ENCODE measurements at regions not wholly inside any gene's neighbourhood (a gene's known extent, or its start where the extent isn't known, plus 50 kb on each side); places are given as distances from the start of the nearest gene placed in this dataset.

DNA sequence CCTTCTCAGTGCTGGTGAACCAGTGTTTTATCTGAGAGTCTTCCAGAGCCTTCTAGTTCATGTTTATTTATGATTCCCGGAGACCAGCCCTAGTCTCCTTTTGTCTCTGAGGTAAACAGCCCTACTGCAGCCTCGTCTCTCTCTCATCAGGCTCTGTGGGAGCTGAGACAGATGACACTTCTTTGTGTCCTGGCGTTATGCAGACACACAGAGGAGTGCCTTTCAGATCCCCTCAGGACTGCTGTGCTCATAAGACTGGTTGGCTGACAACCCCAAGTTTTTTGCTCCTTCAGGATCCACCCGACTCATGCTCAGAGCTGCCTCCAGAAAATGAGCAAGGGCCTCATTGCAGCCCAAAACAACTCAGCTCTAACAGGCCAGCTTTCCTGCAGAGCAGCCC is 523.8 kb upstream of the SPHKAP start:
- no peaks in the 10 kb centered on the region for H4K20me1 ChIP-seq (ENCODE audit: low read depth, low read length)
- no peaks in the 10 kb centered on the region for H3K36me3 ChIP-seq (ENCODE audit: low read length)
- H3F3A ChIP-seq (ENCODE audit: insufficient read depth): no peaks in the 10 kb centered on the region
- H3K9me3 ChIP-seq (ENCODE audit: insufficient read depth, low read length): no peaks in the 10 kb centered on the region
- H3K27ac ChIP-seq (ENCODE audit: low read depth, low read length): no peak overlapping the region
- H3K4me3 ChIP-seq (ENCODE audit: insufficient read depth, low read length, poor library complexity, severe bottlenecking): no peak overlapping the region
- H3K79me2 ChIP-seq (ENCODE audit: insufficient read depth, low read length): no peaks in the 10 kb centered on the region
- no peak overlapping the region for H3K9ac ChIP-seq (ENCODE audit: low read length)
- H3K27me3 ChIP-seq (ENCODE audit: low read length): no peaks in the 10 kb centered on the region
- H2AFZ ChIP-seq (ENCODE audit: low read depth, low read length, severe bottlenecking): no peak overlapping the region
- no peak overlapping the region for H3K4me2 ChIP-seq (ENCODE audit: low read depth, low read length, poor library complexity, severe bottlenecking)
- no peaks in the 10 kb centered on the region for H3K9me2 ChIP-seq (replicated peaks; ENCODE audit: insufficient read depth, low read length)
- TF ChIP-seq EZH2phosphoT487 (conservative IDR thresholded peaks at IDR 0.05; ENCODE audit: low read length): no peak
- TF ChIP-seq, protein P1, sequence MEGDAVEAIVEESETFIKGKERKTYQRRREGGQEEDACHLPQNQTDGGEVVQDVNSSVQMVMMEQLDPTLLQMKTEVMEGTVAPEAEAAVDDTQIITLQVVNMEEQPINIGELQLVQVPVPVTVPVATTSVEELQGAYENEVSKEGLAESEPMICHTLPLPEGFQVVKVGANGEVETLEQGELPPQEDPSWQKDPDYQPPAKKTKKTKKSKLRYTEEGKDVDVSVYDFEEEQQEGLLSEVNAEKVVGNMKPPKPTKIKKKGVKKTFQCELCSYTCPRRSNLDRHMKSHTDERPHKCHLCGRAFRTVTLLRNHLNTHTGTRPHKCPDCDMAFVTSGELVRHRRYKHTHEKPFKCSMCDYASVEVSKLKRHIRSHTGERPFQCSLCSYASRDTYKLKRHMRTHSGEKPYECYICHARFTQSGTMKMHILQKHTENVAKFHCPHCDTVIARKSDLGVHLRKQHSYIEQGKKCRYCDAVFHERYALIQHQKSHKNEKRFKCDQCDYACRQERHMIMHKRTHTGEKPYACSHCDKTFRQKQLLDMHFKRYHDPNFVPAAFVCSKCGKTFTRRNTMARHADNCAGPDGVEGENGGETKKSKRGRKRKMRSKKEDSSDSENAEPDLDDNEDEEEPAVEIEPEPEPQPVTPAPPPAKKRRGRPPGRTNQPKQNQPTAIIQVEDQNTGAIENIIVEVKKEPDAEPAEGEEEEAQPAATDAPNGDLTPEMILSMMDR (IDR thresholded peaks at IDR 0.05; ENCODE audit: insufficient read depth, low read length, poor library complexity, severe bottlenecking): no peak

DNA sequence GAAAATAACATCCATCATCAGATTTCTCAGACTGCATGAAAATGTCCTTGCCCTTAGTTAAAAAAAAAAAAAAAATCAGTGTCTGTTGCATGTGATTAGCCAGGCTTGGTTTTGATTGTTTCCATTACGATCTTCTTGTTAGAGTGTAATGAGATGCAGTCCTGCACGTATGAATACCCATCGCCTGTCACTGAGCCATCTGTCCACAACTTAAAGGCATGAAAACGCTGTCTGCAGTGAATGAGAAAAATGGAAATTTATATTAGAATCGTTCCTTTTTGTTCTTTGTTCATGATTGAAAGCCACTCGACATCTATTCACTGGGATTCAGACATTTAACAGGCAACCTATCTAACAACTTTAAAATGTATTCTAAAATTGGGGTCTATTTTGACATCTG is 521.7 kb upstream of the SPHKAP start:
- no peak overlapping the region for H3K4me3 ChIP-seq (ENCODE audit: insufficient read depth, low read length, poor library complexity, severe bottlenecking)
- no peaks in the 10 kb centered on the region for H3K79me2 ChIP-seq (ENCODE audit: insufficient read depth, low read length)
- no peak overlapping the region for H2AFZ ChIP-seq (ENCODE audit: low read depth, low read length, severe bottlenecking)
- no peak for TF ChIP-seq EZH2phosphoT487 (conservative IDR thresholded peaks at IDR 0.05; ENCODE audit: low read length)
- TF ChIP-seq, protein P1 (IDR thresholded peaks at IDR 0.05; ENCODE audit: insufficient read depth, low read length, poor library complexity, severe bottlenecking): no peak
- no peak overlapping the region for H3K9ac ChIP-seq (ENCODE audit: low read length)
- no peaks in the 10 kb centered on the region for H3K9me2 ChIP-seq (replicated peaks; ENCODE audit: insufficient read depth, low read length)
- no peaks in the 10 kb centered on the region for H3F3A ChIP-seq (ENCODE audit: insufficient read depth)
- H3K4me2 ChIP-seq (ENCODE audit: low read depth, low read length, poor library complexity, severe bottlenecking): no peak overlapping the region
- H3K9me3 ChIP-seq (ENCODE audit: insufficient read depth, low read length): no peaks in the 10 kb centered on the region
- no peaks in the 10 kb centered on the region for H3K27me3 ChIP-seq (ENCODE audit: low read length)
- H3K36me3 ChIP-seq (ENCODE audit: low read length): no peaks in the 10 kb centered on the region
- no peak overlapping the region for H3K27ac ChIP-seq (ENCODE audit: low read depth, low read length)
- no peaks in the 10 kb centered on the region for H4K20me1 ChIP-seq (ENCODE audit: low read depth, low read length)

DNA sequence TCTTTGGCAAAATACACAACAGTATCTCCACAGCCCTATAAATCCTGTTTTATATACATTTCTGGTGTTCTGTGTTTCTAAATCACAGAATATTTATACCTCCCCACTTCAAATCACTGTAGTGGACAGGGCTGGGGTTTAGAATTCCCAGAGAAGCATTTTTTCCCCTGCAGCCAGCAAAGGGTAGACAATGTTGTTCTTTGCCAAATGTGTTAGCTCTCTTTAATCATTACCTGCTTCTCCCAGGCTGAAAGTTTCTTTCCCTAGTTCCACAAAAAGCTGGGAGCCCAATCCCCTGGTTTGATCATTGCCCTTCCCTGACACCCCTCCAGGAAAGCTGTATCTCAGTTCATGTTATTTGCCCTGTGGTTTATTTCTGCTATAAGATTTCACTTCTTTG is 520.0 kb upstream of the SPHKAP start:
- TF ChIP-seq, protein P1 (IDR thresholded peaks at IDR 0.05; ENCODE audit: insufficient read depth, low read length, poor library complexity, severe bottlenecking): no peak
- TF ChIP-seq EZH2phosphoT487 (conservative IDR thresholded peaks at IDR 0.05; ENCODE audit: low read length): no peak
- H3K4me2 ChIP-seq (ENCODE audit: low read depth, low read length, poor library complexity, severe bottlenecking): no peak overlapping the region

More for the DNA sequence above, 520.0 kb upstream of the SPHKAP start:
- Histone ChIP-seq H3K9me3 (ENCODE audit: insufficient read depth, low read length) (no peaks in the 10 kb centered on the region), H3K36me3 (ENCODE audit: low read length) (no peaks in the 10 kb centered on the region), H3K27me3 (ENCODE audit: low read length) (no peaks in the 10 kb centered on the region), H2AFZ (ENCODE audit: low read depth, low read length, severe bottlenecking) (no peak overlapping the region), H3K9me2 (replicated peaks; ENCODE audit: insufficient read depth, low read length) (no peaks in the 10 kb centered on the region), H3K9ac (ENCODE audit: low read length) (no peak overlapping the region), H3F3A (ENCODE audit: insufficient read depth) (no peaks in the 10 kb centered on the region), H4K20me1 (ENCODE audit: low read depth, low read length) (no peaks in the 10 kb centered on the region), H3K27ac (ENCODE audit: low read depth, low read length) (no peak overlapping the region), H3K4me3 (ENCODE audit: insufficient read depth, low read length, poor library complexity, severe bottlenecking) (no peak overlapping the region), H3K79me2 (ENCODE audit: insufficient read depth, low read length) (no peaks in the 10 kb centered on the region)
